IMR-90 (cell line): ENCODE measurements at regions not wholly inside any gene's neighbourhood (a gene's known extent, or its start where the extent isn't known, plus 50 kb on each side); places are given as distances from the start of the nearest gene placed in this dataset.

Source experiments
- ATAC-seq: fragments of 200-7000 bp; cut with Tn5 transposase; 2 replicates; pipeline ENCODE4 v1.9.1; 2020; ENCODE audit warnings: low read depth, mild to moderate bottlenecking, moderate library complexity
- BruUV-seq: library from RNA; stranded (reverse); fragments of 400-500 nt; replicated peaks from 2 replicates; lab custom pipeline; 2021; lab: Mats Ljungman, UMichigan
- CTCF ChIA-PET: fragments of 300-600 bp; formaldehyde crosslinking; extraction: SDS; loops from one replicate; lab custom pipeline; 2021; ENCODE audit warnings: antibody characterized with exemption; lab: Yijun Ruan, JAX
- POLR2A ChIA-PET: fragments of 300-600 bp; sonication (Branson Sonifier 250); formaldehyde crosslinking; loops from one replicate; lab custom pipeline; 2022; ENCODE audit warnings: antibody characterized with exemption; ENCODE audit not compliant: unreplicated experiment; lab: Charles Lee
- DNase-seq: peaks from one replicate; pipeline ENCODE4 v3.0.0; 2013
- H2AFZ ChIP-seq: replicated peaks from 2 replicates; pipeline ENCODE3; 2013; ENCODE audit warnings: low read length, mild to moderate bottlenecking; ENCODE audit not compliant: poor library complexity
- H2AK5ac ChIP-seq: 2 replicates; pipeline ENCODE4 v1.6.1; 2013; ENCODE audit warnings: low read depth, low read length, inconsistent platforms
- H2AK9ac ChIP-seq: replicated peaks from 2 replicates; pipeline ENCODE3; 2013; ENCODE audit warnings: mild to moderate bottlenecking, low read depth, low read length, moderate library complexity; ENCODE audit not compliant: poor library complexity
- H2BK120ac ChIP-seq: 2 replicates; pipeline ENCODE4 v1.6.1; 2013; ENCODE audit warnings: low read depth, low read length, inconsistent platforms
- H2BK15ac ChIP-seq: 3 replicates; pipeline ENCODE4 v1.6.1; 2013; ENCODE audit warnings: low read depth, low read length, inconsistent platforms
- H2BK20ac ChIP-seq: 2 replicates; pipeline ENCODE4 v1.6.1; 2013; ENCODE audit warnings: low read depth, mild to moderate bottlenecking, inconsistent platforms, low read length, moderate library complexity
- H2BK5ac ChIP-seq: 2 replicates; pipeline ENCODE4 v1.6.1; 2013; ENCODE audit warnings: mild to moderate bottlenecking, low read depth, low read length, inconsistent platforms; ENCODE audit not compliant: poor library complexity, severe bottlenecking
- H3K14ac ChIP-seq: replicated peaks from 2 replicates; pipeline ENCODE4 v1.6.1; 2013; ENCODE audit warnings: low read depth, low read length, inconsistent platforms
- H3K18ac ChIP-seq: 2 replicates; pipeline ENCODE4 v1.6.1; 2013; ENCODE audit warnings: low read depth, low read length, control low read depth
- H3K23ac ChIP-seq: 2 replicates; pipeline ENCODE4 v1.6.1; 2013; ENCODE audit warnings: low read depth, low read length, inconsistent platforms
- H3K27ac ChIP-seq: 2 replicates; pipeline ENCODE4 v1.5.1; 2013; ENCODE audit warnings: mild to moderate bottlenecking, control low read depth, low read length; ENCODE audit not compliant: insufficient read depth
- H3K27me3 ChIP-seq: 2 replicates; pipeline ENCODE4 v1.6.1; 2013; ENCODE audit warnings: low read length; ENCODE audit not compliant: control insufficient read depth, insufficient read depth
- H3K36me3 ChIP-seq: 2 replicates; pipeline ENCODE4 v1.6.1; 2013; ENCODE audit warnings: low read length, mixed read lengths; ENCODE audit not compliant: control insufficient read depth, insufficient read depth
- H3K4ac ChIP-seq: 2 replicates; pipeline ENCODE4 v1.6.1; 2013; ENCODE audit warnings: low read depth, low read length, inconsistent platforms
- H3K4me1 ChIP-seq: 2 replicates; pipeline ENCODE4 v1.6.1; 2013; ENCODE audit warnings: low read length, mixed read lengths; ENCODE audit not compliant: control insufficient read depth, insufficient read depth
- H3K4me2 ChIP-seq: 2 replicates; pipeline ENCODE4 v1.6.1; 2013; ENCODE audit warnings: low read depth, mild to moderate bottlenecking, control low read depth, low read length, moderate library complexity
- H3K4me3 ChIP-seq: 2 replicates; pipeline ENCODE4 v1.5.1; 2013; ENCODE audit warnings: low read depth, mild to moderate bottlenecking, control low read depth, low read length, moderate library complexity; ENCODE audit not compliant: insufficient read depth
- H3K56ac ChIP-seq: 2 replicates; pipeline ENCODE4 v1.6.1; 2013; ENCODE audit warnings: low read length, inconsistent platforms; ENCODE audit not compliant: insufficient read depth; ENCODE audit errors: extremely low read depth
- H3K79me1 ChIP-seq, 2 experiments: 2 replicates each; pipeline ENCODE4 v1.6.1; 2013; ENCODE audit warnings: low read length in 2 of 2, inconsistent platforms in 1 of 2, low read depth in 1 of 2
- H3K9ac ChIP-seq: 2 replicates; pipeline ENCODE4 v1.6.1; 2013; ENCODE audit warnings: low read depth, low read length, control low read depth
- H3K9me1 ChIP-seq: 2 replicates; pipeline ENCODE4 v1.6.1; 2013; ENCODE audit warnings: low read length, inconsistent platforms; ENCODE audit not compliant: insufficient read depth
- H3K9me3 ChIP-seq: 2 replicates; pipeline ENCODE4 v1.6.1; 2013; ENCODE audit warnings: low read length; ENCODE audit not compliant: control insufficient read depth, insufficient read depth
- H4K20me1 ChIP-seq: 2 replicates; pipeline ENCODE4 v1.6.1; 2013; ENCODE audit warnings: low read length, inconsistent platforms; ENCODE audit not compliant: insufficient read depth
- H4K5ac ChIP-seq: 2 replicates; pipeline ENCODE4 v1.6.1; 2013; ENCODE audit warnings: mild to moderate bottlenecking, low read depth, low read length, control low read depth
- H4K8ac ChIP-seq, 2 experiments: 2 replicates each; pipeline ENCODE4 v1.6.1; 2013; ENCODE audit warnings: low read depth in 2 of 2, low read length in 2 of 2, control low read depth in 1 of 2, inconsistent platforms in 1 of 2
- H4K91ac ChIP-seq: 2 replicates; pipeline ENCODE4 v1.6.1; 2013; ENCODE audit warnings: low read depth, low read length, inconsistent platforms; ENCODE audit not compliant: insufficient read depth
- CTCF ChIP-seq: conservative IDR thresholded peaks from 2 replicates; pipeline ENCODE4 v1.5.1; 2012; ENCODE audit warnings: mild to moderate bottlenecking, low read depth, low read length, improper control_type of control experiment
- ELK1 ChIP-seq: fragments of 150-350 bp; IDR thresholded peaks from 2 replicates; pipeline ENCODE4 v1.6.1; 2016; ENCODE audit warnings: low read depth, mild to moderate bottlenecking, low read length, moderate library complexity, borderline replicate concordance
- FOS ChIP-seq: fragments of 150-350 bp; IDR thresholded peaks from 2 replicates; pipeline ENCODE4 v1.6.1; 2016; ENCODE audit warnings: low read depth, low read length
- MAFK ChIP-seq: IDR thresholded peaks from 2 replicates; pipeline ENCODE4 v1.6.1; 2012; ENCODE audit warnings: low read depth, low read length, improper control_type of control experiment
- MAZ ChIP-seq: IDR thresholded peaks from 2 replicates; pipeline ENCODE4 v1.6.1; 2012; ENCODE audit warnings: low read depth, mild to moderate bottlenecking, low read length, improper control_type of control experiment, moderate library complexity, borderline replicate concordance
- POLR2A ChIP-seq: IDR thresholded peaks from 2 replicates; pipeline ENCODE4 v1.6.1; 2012; ENCODE audit warnings: mild to moderate bottlenecking, low read depth, low read length
- RAD21 ChIP-seq: IDR thresholded peaks from 2 replicates; pipeline ENCODE4 v1.6.1; 2012; ENCODE audit warnings: low read length, improper control_type of control experiment
- SMC3 ChIP-seq: fragments of 150-350 bp; IDR thresholded peaks from 2 replicates; pipeline ENCODE4 v1.6.1; 2016; ENCODE audit warnings: low read depth, mild to moderate bottlenecking, antibody characterized with exemption, low read length, moderate library complexity
- WGBS, 2 experiments: methylation state at CpG; one replicate each; pipeline versions ENCODE4 v1.1.5 to v1.1.7; 2013; ENCODE audit warnings: missing lambda C conversion rate in 2 of 2; ENCODE audit not compliant: insufficient read length in 1 of 2; ENCODE audit errors: extremely low coverage in 2 of 2; 5-methylcytosine and 5-hydroxymethylcytosine counted together
- dilution Hi-C: fragments of 300-500 bp; cut with HindIII; formaldehyde crosslinking; loops from one replicate; pipeline ENCODE4 v1.14.3; 2018; ENCODE audit warnings: low sequenced_read_pairs; ENCODE audit not compliant: unreplicated experiment
- in situ Hi-C: fragments of 300-500 bp; cut with MboI; formaldehyde crosslinking; loops from 3 replicates; pipeline ENCODE4 v1.14.3; 2019; ENCODE audit warnings: low sequenced_read_pairs, inconsistent platforms, mixed read lengths
- intact Hi-C: fragments of 100-400 bp; cut with micrococcal nuclease; formaldehyde crosslinking; loops from 2 replicates; pipeline ENCODE4 v1.10.0; 2022

- no peak for TF ChIP-seq MAZ
These were observed 67.8 kb upstream of the TAB2 start (continued) for GRCh38 chr6:149249370-149250357.

- BruUV-seq = no TSS peak
- ATAC-seq (no peak), DNase-seq (no peak)
- intact Hi-C loops (no loop called here), dilution Hi-C loops (no loop called here), in situ Hi-C loops (no loop called here)
- Histone ChIP-seq H3K36me3 (no peaks in the 10 kb centered on the region), H3K79me1 (no peaks in the 10 kb centered on the region), H3K4me1 (no peaks in the 10 kb centered on the region), H3K9ac (no peak overlapping the region), H2BK15ac (no peak overlapping the region), H3K18ac (no peak overlapping the region), H2AK9ac (no peak overlapping the region), H2BK120ac (no peak overlapping the region), H4K91ac (no peak overlapping the region), H2BK20ac (no peak overlapping the region), H3K4me3 (no peak overlapping the region), H3K27me3 (peaks cover 13% of the 10 kb centered on the region), H3K4ac (no peak overlapping the region), H2AK5ac (no peak overlapping the region), H3K9me1 (no peaks in the 10 kb centered on the region), H2BK5ac (no peak overlapping the region), H3K14ac (no peak overlapping the region), H3K4me2 (no peak overlapping the region), H4K8ac (no peak overlapping the region), H3K9me3 (no peaks in the 10 kb centered on the region), H3K27ac (no peak overlapping the region), H2AFZ (no peak overlapping the region), H4K5ac (no peak overlapping the region), H4K20me1 (no peaks in the 10 kb centered on the region), H3K23ac (no peak overlapping the region), H3K56ac (no peak overlapping the region)
- WGBS, 2 experiments = 67% methylated on average over 3 of the region's 8 CpGs; no CpG with 5 or more reads in 1 of the 2 experiments
- CTCF ChIA-PET = no interaction called here
- TF ChIP-seq MAFK (no peak), CTCF (no peak), RAD21 (no peak), FOS (no peak), ELK1 (no peak), POLR2A (no peak), SMC3 (no peak)
- POLR2A ChIA-PET = no interaction called here
These were observed 66.6 kb upstream of the TAB2 start for GRCh38 chr6:149250951-149251350.
